ENCODE measurements at regions not wholly inside any gene's neighbourhood (a gene's known extent, or its start where the extent isn't known, plus 50 kb on each side); places are given as distances from the start of the nearest gene placed in this dataset.
"Not testable (repeated sequence)": the region's sequence is repeated elsewhere in the genome, so short reads cannot be mapped to it uniquely, and the experiment has no call there.

DNA sequence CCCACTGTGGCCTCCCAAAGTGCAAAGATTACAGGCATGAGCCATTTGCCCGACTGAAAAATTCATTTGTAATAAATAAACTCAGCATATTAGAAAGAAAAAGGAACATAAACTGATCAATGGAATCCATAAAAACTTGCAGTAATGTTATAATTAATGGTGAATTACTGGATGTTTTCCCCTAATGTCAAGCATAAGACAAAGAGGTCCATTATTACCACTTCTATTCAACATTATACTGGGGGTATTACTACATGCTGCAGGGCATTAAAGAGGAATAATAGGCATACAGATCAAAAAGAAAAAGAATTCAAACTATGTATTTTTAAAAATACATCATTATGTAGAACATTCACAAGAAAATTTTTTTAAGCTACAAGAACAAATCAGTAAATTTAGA, 926.8 kb downstream of the LRFN5 start:
- DNase-seq, result no peak

DNA sequence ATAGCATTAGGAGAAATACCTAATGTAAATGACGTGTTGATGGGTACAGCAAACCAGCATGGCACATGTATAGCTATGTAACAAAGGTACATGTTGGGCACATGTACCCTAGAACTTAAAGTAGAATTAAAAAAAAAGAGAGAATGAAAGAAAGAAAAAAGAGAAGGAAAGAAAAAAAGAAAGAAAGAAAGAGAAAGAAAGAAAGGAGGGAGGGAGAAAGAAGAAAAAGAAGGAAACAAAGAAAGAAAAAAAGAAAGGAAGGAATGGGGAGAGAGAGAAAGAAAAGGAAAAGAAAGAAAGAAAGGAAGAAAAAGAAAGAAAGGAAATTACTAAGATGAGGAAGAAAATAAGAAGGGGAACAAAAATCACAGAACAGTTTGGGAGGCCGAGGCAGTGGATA, 925.5 kb downstream of the LRFN5 start:
- no peak for DNase-seq

DNA sequence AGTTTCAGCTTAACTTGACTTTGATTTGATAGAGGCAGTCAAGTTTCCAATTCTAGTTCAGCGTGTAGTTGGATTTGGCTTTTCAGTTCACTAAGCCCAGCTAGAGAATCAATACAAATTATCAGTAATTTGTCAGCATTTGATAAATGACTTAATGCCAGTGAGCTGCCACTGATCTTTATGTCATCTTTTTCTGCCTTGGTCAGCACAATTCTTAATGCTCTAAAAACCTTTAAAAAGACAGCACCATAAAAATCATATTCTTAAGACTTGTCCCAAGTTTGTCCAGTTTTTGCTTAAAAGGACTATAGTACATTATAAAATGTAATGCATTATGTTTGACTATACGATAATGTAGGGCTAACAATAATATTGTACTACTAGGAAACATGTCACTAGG, 920.5 kb downstream of the LRFN5 start:
- no peak for DNase-seq

DNA sequence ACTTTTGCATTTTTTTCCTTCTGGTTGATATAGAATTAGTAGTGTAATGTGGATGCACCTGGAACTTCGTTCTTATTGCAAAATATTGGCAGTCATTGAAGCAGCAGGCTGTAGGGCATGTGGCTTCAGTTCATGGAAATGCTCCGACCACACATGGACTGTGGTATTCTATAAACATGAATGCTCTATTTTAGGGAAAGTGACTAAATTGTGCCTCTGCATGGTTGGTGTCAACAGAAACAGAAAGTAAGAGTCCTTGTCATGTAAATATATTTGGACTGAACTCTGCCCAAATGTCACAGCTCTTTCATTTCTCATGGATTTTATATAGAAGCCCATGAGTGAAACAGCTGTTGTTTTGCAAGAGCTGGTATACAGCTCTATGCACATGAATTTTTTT, 917.0 kb downstream of the LRFN5 start:
- no peak for DNase-seq

DNA sequence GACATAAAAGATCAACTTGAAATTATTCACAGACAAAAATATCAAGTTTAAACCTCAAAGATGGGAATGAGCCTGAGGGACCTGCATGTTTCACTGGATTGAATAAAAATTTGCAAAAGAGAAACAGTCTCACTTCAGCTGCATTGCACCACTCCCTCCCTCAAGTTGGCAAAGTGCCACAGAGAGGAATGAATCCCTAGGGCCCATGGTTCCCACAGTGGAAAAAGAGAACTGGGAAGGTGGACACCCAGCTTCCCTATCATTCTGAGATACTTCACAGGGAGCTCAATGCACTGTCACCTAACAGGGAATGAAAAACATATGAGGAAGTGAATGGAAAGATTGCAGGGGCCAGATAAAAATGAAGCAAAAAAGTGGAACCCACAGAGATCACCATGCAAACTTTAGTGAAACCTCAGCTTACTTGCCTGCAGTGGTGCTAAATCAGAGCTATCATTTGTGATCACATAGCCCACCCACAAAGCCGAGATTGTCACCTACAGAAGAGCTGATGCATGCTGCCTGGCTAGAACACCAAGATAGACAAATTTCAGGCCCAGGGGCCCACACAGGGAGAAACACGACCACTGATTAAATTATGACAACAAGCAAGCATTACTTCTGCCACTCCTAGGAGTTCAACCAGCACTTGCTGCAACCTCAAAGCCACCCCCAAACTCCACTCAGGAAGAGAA, 911.3 kb downstream of the LRFN5 start:
- DNase-seq, result no peak

DNA sequence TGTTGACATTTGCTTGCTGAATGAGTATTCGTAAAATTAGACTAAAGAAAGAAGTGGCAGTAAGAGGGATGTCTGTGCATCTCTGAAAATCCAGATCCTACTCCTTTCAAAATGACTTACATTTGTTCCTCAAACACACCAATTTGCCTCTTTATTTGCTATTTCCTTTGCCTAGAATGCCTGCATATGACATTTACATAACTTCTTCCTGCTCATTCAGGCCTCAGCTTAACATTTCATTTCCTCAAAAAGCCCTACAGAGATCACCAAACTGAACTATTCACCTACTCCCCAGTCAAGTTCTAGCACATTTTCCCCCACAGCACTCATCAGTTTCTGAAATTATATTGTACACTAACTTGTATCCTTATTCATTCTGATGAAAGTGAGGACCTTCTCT, 907.2 kb downstream of the LRFN5 start:
- DNase-seq, result no peak

DNA sequence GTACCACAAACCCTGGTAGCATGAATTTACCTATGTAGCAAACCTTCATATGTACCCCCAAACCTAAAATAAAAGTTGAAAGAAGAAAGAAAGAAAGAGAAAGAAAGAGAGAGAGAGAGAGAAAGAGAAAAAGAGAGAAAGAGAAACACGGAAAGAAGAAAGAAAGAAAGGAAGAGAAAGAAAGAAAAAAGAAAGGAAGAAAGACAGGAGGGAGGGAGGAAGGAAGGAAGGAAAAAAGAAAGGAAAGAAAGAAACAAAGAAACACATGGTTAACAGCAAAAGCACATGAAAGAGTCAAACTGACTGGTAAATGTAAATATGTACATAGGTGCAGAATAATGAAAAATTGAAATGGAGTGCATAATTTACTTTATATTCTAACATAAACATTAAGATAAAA, 903.4 kb downstream of the LRFN5 start:
- DNase-seq, result no peak

DNA sequence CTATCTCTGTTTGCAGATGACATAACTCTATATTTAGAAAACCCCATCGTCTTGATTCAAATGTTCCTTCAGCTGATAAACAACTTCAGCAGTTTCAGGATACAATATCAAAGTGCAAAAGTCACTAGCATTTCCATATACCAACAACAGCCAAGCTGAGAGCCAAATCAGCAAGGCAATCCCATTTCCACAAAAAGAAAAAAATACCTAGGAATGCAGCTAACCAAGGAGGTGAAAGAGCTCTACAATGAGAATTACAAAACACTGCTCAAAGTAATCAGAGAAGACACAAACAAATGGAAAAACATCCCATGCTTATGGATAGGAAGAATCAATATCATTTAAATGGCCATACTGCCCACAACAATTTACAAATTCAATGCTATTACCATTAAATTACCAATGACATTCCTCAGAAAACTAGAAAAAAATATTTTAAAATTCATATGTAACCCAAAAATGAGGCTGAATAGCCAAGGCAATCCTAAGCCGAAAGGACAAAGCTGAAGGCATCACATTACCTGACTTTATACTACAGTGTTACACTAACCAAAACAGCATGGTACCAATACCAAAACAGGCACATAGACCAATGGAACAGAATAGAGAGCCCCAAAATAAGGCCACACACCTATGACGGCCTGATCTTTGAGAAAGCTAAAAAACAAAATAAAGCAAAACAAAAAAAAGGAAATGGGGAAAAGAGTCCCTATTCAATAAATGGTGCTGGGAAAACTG, 901.7 kb downstream of the LRFN5 start:
- DNase-seq, result no peak

DNA sequence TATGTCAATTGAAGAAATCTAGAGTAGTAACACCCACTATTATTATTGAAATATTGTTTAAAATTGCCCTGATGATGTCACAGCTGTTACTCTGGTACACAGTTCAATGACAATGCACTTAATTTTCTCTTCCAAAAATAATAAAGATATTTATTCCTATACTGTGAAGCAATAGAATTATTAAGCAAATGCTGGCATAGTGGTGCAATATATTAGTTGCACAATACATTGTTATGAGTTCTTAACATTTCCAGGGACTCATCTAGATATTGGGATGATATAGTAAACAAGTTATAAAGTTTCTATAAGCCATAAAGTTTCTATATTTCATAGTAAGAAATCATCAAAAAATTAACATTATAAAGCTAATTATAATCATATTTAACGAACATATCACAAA, 897.8 kb downstream of the LRFN5 start:
- no peak for DNase-seq

DNA sequence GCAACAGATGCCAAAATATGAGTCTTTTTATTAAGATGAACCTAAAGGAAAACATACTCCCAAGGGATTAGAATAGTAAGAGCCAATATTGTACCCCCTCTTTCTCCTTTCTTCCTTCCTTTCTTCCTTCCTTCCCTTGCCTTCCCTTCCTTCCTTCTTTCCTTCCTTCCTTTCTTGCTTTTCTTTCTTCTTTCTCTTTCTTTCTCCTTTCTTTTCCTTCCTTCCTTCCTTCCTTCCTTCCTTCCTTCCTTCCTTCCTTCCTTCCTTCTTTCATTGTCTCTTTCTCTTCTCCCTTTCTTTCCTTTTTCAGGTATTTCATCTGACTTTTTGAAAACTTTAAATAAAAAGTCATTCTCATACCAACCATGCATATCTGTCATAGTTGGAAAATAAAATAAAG, 892.5 kb downstream of the LRFN5 start:
- DNase-seq, result no peak

DNA sequence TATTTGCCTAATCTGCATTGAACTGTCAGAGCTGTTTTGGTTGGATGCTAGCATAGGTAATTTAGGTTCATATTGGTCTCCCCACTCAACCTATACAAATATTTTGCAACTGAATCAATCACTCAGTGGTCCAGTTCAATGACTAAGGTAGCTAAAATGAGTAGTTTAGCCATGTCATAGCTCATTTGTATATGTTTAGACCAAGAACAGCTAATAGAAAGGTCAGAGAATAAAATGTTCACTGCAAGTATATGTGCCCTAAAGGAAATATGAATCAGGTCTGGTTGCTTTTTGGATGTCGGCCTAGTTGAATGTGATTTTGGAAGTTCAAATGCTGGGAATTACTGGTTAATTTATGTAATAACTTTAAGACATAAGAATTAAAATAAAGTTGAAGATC, 883.9 kb downstream of the LRFN5 start:
- no peak for DNase-seq

DNA sequence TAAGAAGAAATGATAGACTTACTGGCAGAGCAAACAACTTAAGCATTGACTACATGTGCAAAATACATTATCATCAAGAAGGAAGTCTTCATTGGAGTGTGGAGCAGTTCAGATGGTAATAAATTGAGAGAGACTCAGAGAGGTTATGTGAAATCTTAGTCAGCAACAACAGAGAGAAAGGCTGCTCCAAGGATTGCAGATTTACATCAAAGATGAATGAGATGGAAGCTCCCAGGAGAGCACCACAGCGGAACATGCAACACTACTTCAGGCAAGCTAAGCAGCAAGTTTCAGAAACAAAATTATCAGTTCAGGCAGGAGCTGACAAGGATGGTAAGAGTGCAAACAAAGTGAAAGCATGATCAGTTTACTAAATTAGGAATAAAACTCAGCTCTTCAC, 882.3 kb downstream of the LRFN5 start:
- DNase-seq, result no peak

DNA sequence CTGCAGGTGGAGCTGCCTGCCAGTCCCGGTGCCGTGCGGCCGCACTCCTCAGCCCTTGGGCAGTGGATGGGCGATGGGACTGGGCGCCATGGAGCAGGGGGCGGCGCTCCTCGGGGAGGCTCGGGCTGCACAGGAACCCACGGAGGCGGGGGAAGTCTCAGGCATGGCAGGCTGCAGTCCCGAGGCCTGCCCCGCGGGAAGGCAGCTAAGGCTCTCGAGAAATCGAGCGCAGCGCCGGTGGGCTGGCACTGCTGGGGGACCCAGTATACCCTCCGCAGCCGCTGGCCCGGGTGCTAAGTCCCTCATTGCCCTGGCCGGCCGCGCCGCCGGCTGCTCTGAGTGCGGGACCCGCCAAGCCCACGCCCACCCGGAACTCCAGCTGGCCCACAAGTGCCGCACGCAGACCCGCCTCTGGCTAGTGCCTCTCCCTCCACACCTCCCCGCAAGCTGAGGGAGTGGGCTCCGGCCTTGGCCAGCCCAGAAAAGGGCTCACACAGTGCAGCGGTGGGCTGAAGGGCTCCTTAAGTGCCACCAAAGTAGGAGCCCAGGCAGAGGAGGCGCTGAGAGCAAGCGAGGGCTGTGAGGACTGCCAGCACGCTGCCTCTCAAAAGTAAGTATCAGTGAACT, 875.8 kb downstream of the LRFN5 start:
- not testable (repeated sequence) for DNase-seq

DNA sequence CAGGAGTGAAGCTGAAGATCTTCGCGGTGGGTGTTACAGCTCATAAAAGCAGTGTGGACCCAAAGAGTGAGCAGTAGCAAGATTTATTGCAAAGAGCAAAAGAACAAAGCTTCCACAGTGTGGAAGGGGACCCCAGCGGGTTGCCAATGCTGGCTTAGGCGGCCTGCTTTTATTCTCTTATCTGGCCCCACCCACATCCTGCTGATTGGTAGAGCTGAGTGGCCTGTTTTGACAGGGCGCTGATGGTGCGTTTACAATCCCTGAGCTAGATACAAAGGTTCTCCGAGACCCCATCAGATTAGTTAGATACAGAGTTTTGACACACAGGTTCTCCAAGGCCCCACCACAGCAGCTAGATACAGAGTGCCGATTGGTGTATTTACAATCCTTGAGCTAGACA, 875.0 kb downstream of the LRFN5 start:
- DNase-seq, result not testable (repeated sequence)

DNA sequence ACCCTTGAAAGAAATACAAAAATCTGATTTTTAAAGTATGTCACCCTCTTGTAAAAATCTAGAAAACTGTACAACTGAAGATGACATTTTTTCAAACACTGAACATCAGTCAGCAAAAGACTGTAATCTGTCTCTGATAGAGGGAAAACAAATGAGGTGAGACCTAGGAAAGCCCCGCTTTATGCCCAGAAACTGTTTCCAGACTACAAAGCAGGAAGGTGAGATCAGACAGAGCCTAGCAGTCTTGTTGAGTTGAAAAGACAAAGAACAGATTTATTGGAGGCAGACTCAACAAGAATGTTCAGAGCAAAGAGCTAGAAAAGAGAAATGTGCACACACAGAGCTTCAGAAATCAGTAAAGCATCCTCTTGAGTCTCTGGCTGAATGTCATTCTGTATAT, 873.6 kb downstream of the LRFN5 start:
- DNase-seq, result no peak

DNA sequence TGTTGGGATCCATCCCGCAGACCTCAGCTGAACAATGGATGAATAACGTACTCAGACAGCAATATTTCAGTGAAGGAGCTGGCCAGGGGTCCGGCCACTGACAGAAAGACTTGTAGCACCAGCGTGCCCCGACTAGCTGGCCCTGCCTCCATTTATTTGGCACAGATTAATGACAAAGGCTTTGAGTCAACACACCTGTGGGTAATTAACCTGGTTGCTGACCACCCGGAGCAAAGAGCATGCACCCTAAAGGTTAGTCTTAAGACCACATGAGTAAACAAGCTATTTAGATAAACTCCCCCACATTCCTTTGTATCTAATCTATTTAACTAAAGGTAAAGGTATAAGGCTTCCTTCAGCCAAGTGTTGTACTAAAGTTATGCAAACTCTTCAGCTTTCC, 868.6 kb downstream of the LRFN5 start:
- DNase-seq, result no peak

DNA sequence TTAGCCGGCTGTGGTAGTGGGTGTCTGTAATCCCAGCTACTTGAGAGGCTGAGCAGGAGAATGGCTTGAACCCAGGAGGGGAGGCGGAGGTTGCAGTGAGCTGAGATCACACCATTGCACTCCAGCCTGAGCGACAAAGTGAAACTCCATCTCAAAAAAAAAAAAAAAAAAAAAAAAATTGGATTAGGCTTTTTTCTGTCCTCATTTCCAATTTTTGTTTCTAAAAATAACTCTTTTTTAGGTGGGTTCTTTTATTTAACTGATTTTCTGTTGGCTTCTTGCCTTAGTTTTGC, 863.7 kb downstream of the LRFN5 start:
- DNase-seq, result no peak

DNA sequence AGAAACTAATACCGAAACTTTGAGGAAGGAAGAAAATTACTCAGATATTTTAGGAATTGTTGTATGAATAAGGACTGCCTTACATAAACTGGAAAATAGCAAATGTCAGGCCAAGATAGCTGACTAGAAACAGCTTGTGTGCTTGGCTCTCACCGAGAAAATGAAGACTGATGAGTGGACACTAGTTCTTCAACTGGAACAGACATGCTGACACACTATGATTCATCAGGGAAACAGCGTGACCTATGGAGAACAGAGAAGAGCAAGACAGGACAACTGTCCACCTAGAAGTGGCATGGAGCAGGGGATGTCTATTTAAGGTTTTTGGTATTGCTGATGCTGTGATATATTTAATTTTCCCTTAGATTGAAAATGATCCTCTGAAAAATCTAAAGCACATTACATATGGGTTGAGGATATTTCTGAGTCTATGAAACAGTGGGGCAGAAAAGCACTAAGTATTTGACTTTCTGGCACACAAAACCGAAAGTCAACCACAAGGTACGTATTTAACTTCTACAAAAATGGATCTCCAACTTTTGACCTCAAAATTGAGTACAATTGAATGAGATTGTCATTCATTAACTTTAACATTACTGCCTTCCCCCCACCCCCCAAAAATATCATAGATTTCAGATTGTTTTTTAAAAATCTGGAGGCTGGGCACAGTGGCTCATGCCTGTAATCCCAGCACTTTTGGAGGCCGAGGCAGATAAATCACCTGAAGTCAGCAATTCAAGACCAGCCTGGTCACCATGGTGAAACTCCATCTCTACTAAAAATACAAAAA, 863.2 kb downstream of the LRFN5 start:
- no peak for DNase-seq

DNA sequence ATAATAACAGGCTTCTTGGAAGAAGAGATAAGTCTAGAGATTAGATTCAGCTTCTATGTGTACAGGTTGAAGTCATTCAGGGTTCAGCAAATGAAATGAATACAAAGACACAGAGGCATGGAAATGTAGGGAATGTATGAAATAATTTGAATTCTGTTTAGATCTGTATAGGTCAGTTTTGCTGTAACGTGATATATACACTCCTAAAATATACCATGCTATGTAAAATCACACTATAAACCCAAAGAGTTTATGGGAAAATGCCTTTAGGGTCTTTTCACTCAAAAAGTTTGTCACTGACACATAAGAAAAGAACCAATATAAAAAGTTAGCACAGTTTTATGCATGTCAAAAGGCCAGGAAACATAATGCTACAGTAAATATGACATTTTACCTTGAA, 854.0 kb downstream of the LRFN5 start:
- no peak for DNase-seq

DNA sequence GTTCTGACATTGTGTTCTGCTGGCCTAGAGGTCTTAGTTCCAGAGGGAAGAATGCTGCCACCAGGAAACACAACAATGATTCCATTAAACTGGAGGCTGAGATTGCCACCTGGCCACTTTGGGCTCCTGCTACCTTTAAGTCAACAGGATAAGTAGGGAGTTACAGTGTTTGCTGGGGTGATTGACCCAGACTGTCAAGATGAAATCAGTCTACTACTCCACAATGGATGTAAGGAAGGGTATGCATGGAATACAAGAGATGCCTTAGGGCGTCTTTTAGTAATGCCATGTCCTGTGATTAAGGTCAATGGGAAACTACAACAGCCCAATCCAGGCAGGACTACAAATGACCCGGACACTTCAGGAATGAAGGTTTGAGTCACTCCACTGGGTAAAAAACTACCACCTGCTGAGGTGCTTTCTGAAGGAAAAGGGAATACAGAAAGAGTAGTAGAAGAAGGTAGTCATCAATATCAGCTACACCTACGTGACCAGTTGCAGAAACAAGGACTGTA, 852.6 kb downstream of the LRFN5 start:
- DNase-seq, result no peak

DNA sequence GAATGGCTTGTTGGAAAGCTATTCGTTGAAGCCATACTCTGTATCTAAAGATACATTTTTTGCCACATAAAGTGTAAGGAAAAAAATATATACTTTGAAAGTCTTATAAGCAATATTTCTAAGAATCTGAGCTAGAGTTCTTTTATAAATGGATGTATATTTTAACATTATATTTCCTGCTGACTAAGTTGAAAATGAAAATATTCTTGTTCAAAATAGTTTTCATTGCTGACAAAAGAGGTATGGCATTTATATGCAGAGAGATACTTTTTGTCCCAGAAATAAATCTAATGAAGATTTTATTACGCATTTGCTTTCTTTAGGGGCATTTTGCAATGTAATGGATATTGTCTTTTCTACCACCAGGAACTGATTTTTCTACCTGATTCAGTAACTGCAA, 834.9 kb downstream of the LRFN5 start:
- DNase-seq, result no peak

DNA sequence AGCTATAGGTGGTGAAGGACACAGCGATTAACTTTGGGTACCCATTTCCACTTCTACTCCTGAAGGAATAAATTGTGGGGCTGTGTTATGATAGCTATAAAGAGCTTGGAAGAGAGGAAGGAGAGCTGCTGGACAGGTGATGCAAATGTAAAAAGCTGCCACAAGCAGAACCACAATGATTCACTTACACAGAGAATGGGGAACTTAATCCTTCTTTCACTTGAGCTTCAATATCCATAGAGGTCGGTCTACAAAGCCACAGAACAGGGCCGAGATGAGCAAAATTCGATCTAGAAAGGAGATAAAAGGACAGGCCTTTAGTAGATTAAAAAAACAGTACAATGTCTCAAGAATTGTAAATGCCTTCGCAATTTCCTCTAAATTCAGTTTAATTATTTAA, 831.1 kb downstream of the LRFN5 start:
- no peak for DNase-seq

DNA sequence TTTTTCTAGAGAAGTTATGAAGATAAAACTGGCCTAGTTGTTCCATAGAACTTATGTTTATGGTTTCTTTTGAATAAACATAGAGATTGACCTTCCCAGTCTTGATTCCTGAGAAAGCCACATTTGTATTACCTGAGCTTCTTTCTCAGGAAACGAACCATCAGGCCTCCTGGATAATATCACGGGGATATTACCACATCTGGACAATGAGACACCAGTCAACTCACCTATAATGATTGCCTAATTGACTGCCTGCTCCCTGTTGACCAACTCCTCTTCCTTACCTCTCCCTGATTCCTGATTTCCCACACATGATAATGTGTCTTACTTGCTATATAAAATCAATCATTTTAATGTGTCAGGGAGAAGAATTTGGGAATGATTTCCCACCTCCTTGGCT, 822.7 kb downstream of the LRFN5 start:
- no peak for DNase-seq

DNA sequence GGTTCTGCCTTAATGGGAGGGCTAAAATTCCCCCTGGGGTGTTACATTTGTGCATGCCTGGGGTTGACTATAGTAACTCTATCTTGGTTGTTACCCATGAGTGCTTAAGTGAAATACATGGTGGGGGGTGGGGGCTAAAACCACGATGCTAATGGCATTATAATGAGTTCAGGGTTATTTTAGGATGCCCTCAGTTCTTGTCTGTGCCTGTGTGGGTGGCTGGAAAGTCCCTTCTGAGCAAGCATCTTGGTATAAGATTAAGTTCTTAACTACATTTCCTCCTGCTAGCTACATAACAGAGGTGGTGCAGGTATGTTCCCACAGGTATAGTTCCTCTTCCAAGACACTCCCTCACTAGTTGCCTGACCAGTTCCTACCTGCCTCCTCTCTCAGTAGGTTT, 822.3 kb downstream of the LRFN5 start:
- no peak for DNase-seq
